Fibroblast of mammary gland (primary cell): ENCODE measurements at regions not wholly inside any gene's neighbourhood (a gene's known extent, or its start where the extent isn't known, plus 50 kb on each side); places are given as distances from the start of the nearest gene placed in this dataset.

Source experiments
- DNase-seq: peaks from one replicate; pipeline ENCODE4 v3.0.0-alpha.2; 2010; ENCODE audit warnings: low read depth
- H3K4me3 ChIP-seq: 2 replicates; pipeline ENCODE4 v1.5.1; 2011; ENCODE audit warnings: low read depth, mild to moderate bottlenecking, low read length, moderate library complexity; ENCODE audit not compliant: control insufficient read depth
- CTCF ChIP-seq: conservative IDR thresholded peaks from 2 replicates; pipeline ENCODE4 v1.5.1; 2011; ENCODE audit warnings: low read depth, low read length, inconsistent platforms; ENCODE audit not compliant: control insufficient read depth, insufficient read depth

DNA sequence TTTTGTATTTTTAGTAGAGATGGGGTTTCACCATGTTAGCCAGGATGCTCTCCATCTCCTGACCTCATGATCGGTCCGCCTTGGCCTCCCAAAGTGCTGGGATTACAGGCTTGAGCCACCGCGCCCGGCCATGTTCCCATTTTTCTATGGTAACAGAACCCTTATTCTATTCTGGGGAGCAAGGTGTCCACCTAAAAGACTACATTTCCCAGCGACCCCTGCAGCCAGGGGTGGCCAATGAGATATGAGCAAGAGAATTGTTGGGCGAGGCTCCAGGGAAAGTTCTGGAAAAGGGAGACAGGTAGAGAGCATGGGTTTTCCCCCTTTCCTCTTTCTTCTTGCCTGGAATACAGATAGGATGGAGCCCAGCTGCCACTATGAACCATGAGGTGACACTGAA lies 96.9 kb downstream of the LINGO1 start:
- TF ChIP-seq CTCF = no peak
- no peak overlapping the region for H3K4me3 ChIP-seq
- no peak for DNase-seq
